Peyer's patch (tissue), 4 donors: ENCODE measurements at regions not wholly inside any gene's neighbourhood (a gene's known extent, or its start where the extent isn't known, plus 50 kb on each side); places are given as distances from the start of the nearest gene placed in this dataset.
"Not testable (repeated sequence)": the region's sequence is repeated elsewhere in the genome, so short reads cannot be mapped to it uniquely, and the experiment has no call there.

Experiments used
- DNase-seq, 3 donors: peaks; one replicate each; pipeline ENCODE4 v3.0.0-alpha.2; 2017 to 2019
- H3K27ac ChIP-seq, 4 donors: fragments of 200-600 bp; sonication (generic); one replicate each; pipeline ENCODE4 v1.5.1; 2016 to 2019
- H3K27me3 ChIP-seq, 2 donors: fragments of 200-600 bp; sonication (generic); one replicate each; pipeline ENCODE4 v1.5.1; 2019
- H3K36me3 ChIP-seq, 3 donors: fragments of 200-600 bp; sonication (generic); one replicate each; pipeline ENCODE4 v1.5.1; 2016 to 2019
- H3K4me1 ChIP-seq, 4 donors: fragments of 200-600 bp; sonication (generic); one replicate each; pipeline ENCODE4 v1.5.1; 2016 to 2019
- H3K4me3 ChIP-seq, 4 donors: fragments of 200-600 bp; sonication (generic); 1 replicate in 3 of 4; 2 replicates in 1 of 4; pipeline ENCODE4 v1.5.1; 2016 to 2019; ENCODE audit warnings: mild to moderate bottlenecking in 1 of 4
- H3K9me3 ChIP-seq, 4 donors: fragments of 200-600 bp; sonication (generic); one replicate each; pipeline ENCODE4 v1.5.1; 2016 to 2019; ENCODE audit warnings: mild to moderate bottlenecking in 1 of 4
- CTCF ChIP-seq, 6 experiments: fragments of 450-650 bp in 4 of 6; fragments of 200-600 bp in 2 of 6; sonication (generic) in 1 of 6; IDR thresholded peaks; one replicate each; pipeline ENCODE4 v1.5.1; 2017 to 2019; ENCODE audit warnings: antibody characterized with exemption in 6 of 6, mild to moderate bottlenecking in 3 of 6, moderate library complexity in 1 of 6
- POLR2A ChIP-seq, 2 donors: fragments of 450-650 bp; IDR thresholded peaks; one replicate each; pipeline ENCODE4 v1.5.1; 2017; ENCODE audit warnings: antibody characterized with exemption in 2 of 2, mild to moderate bottlenecking in 2 of 2, moderate library complexity in 2 of 2

- H3K36me3 ChIP-seq, result no peaks in the 10 kb centered on the region
- H3K4me3 ChIP-seq, result no peak overlapping the region
- no peaks in the 10 kb centered on the region for H3K27me3 ChIP-seq
- no peak for DNase-seq
- TF ChIP-seq POLR2A (IDR thresholded peaks at IDR 0.05), result no peak
- TF ChIP-seq CTCF (IDR thresholded peaks at IDR 0.05), result no peak
- no peaks in the 10 kb centered on the region for H3K4me1 ChIP-seq
- no peak overlapping the region for H3K27ac ChIP-seq
- no peaks in the 10 kb centered on the region for H3K9me3 ChIP-seq
Observed at GRCh38 chr3:103862415-103862814, 1427.6 kb downstream of the ZPLD1 start.

GRCh38 chr3:103863381-103863780, 1428.6 kb downstream of the ZPLD1 start:
- no peaks in the 10 kb centered on the region for H3K27me3 ChIP-seq
- no peak for TF ChIP-seq POLR2A (IDR thresholded peaks at IDR 0.05)
- no peak for TF ChIP-seq CTCF (IDR thresholded peaks at IDR 0.05)
- H3K4me3 ChIP-seq, result no peak overlapping the region
- H3K36me3 ChIP-seq, result no peaks in the 10 kb centered on the region
- H3K27ac ChIP-seq, result no peak overlapping the region
- H3K9me3 ChIP-seq, result no peaks in the 10 kb centered on the region
- DNase-seq, result no peak
- H3K4me1 ChIP-seq, result no peaks in the 10 kb centered on the region

- DNase-seq, result no peak
- H3K36me3 ChIP-seq, result no peaks in the 10 kb centered on the region
- H3K4me1 ChIP-seq, result no peaks in the 10 kb centered on the region
- TF ChIP-seq CTCF (IDR thresholded peaks at IDR 0.05) (no peak), POLR2A (IDR thresholded peaks at IDR 0.05) (no peak)
- H3K27me3 ChIP-seq, result no peaks in the 10 kb centered on the region
- H3K27ac ChIP-seq, result no peak overlapping the region
- no peak overlapping the region for H3K4me3 ChIP-seq
- no peaks in the 10 kb centered on the region for H3K9me3 ChIP-seq
Observed at GRCh38 chr3:103866113-103866512, 1431.3 kb downstream of the ZPLD1 start.

GRCh38 chr3:103873021-103873420, 1438.2 kb downstream of the ZPLD1 start:
- no peak overlapping the region for H3K4me3 ChIP-seq
- no peak for TF ChIP-seq CTCF (IDR thresholded peaks at IDR 0.05)
- TF ChIP-seq POLR2A (IDR thresholded peaks at IDR 0.05), result no peak
- no peak for DNase-seq
- no peaks in the 10 kb centered on the region for H3K27me3 ChIP-seq
- no peaks in the 10 kb centered on the region for H3K4me1 ChIP-seq
- H3K9me3 ChIP-seq, result no peaks in the 10 kb centered on the region
- H3K36me3 ChIP-seq, result no peaks in the 10 kb centered on the region
- no peak overlapping the region for H3K27ac ChIP-seq

GRCh38 chr3:103873897-103874545, 1439.2 kb downstream of the ZPLD1 start:
- Histone ChIP-seq H3K4me1 (no peaks in the 10 kb centered on the region), H3K27ac (no peak overlapping the region), H3K27me3 (no peaks in the 10 kb centered on the region), H3K9me3 (no peaks in the 10 kb centered on the region), H3K4me3 (no peak overlapping the region), H3K36me3 (no peaks in the 10 kb centered on the region)
- TF ChIP-seq CTCF (IDR thresholded peaks at IDR 0.05) (no peak), POLR2A (IDR thresholded peaks at IDR 0.05) (no peak)
- no peak for DNase-seq

- not testable (repeated sequence) for H3K4me3 ChIP-seq, H3K36me3 ChIP-seq, DNase-seq
Observed at GRCh38 chr3:103881809-103882208, 1447.0 kb downstream of the ZPLD1 start.

More at GRCh38 chr3:103881809-103882208, 1447.0 kb downstream of the ZPLD1 start:
- not testable (repeated sequence) for H3K4me1 ChIP-seq, H3K27me3 ChIP-seq, H3K9me3 ChIP-seq, H3K27ac ChIP-seq
